Thyroid gland (tissue), 4 donors: ENCODE measurements at regions not wholly inside any gene's neighbourhood (a gene's known extent, or its start where the extent isn't known, plus 50 kb on each side); places are given as distances from the start of the nearest gene placed in this dataset.

Source experiments
- POLR2A ChIP-seq, 2 donors: fragments of 450-650 bp; IDR thresholded peaks; one replicate each; pipeline ENCODE4 v1.6.1; 2017; ENCODE audit warnings: antibody characterized with exemption in 2 of 2, mild to moderate bottlenecking in 2 of 2, moderate library complexity in 1 of 2
- TF ChIP-seq, protein P1 (sequence below), 6 experiments: fragments of 200-600 bp in 3 of 6; fragments of 450-650 bp in 3 of 6; sonication (generic) in 3 of 6; IDR thresholded peaks; one replicate each; pipeline ENCODE4 v1.5.1; 2016 to 2019; ENCODE audit warnings: antibody characterized with exemption in 6 of 6, mild to moderate bottlenecking in 2 of 6, inconsistent platforms in 1 of 6, moderate library complexity in 1 of 6

DNA sequence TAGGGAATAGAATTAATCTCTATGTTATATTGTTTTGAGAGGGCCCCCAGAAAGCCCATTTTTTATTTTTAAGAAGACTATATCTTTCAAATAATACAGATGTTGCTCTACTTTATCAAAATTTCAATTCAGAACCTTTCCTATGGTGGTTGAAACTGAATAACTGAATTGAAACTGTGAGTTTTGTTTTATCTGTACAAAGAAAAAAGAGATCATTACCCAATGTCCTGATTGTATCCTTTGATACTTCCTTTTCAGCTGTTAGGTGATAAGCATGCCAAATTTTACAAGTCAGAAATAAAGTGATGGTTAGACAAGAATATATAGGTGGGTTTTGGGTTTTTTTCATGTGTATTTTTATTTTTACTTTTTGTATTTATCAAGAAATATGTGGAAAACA is 1293.1 kb upstream of the USP15 start:
- TF ChIP-seq, protein P1, sequence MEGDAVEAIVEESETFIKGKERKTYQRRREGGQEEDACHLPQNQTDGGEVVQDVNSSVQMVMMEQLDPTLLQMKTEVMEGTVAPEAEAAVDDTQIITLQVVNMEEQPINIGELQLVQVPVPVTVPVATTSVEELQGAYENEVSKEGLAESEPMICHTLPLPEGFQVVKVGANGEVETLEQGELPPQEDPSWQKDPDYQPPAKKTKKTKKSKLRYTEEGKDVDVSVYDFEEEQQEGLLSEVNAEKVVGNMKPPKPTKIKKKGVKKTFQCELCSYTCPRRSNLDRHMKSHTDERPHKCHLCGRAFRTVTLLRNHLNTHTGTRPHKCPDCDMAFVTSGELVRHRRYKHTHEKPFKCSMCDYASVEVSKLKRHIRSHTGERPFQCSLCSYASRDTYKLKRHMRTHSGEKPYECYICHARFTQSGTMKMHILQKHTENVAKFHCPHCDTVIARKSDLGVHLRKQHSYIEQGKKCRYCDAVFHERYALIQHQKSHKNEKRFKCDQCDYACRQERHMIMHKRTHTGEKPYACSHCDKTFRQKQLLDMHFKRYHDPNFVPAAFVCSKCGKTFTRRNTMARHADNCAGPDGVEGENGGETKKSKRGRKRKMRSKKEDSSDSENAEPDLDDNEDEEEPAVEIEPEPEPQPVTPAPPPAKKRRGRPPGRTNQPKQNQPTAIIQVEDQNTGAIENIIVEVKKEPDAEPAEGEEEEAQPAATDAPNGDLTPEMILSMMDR (IDR thresholded peaks at IDR 0.05): no peak
- no peak for TF ChIP-seq POLR2A (IDR thresholded peaks at IDR 0.05)
